Testis (tissue), 2 donors: ENCODE measurements at regions not wholly inside any gene's neighbourhood (a gene's known extent, or its start where the extent isn't known, plus 50 kb on each side); places are given as distances from the start of the nearest gene placed in this dataset.

ENCODE experiments used
- CTCF ChIP-seq, 3 experiments: fragments of 450-650 bp in 2 of 3; fragments of 200-600 bp in 1 of 3; sonication (generic) in 1 of 3; IDR thresholded peaks; one replicate each; pipeline ENCODE4 v1.5.1; 2016 to 2019; ENCODE audit warnings: antibody characterized with exemption in 3 of 3, mild to moderate bottlenecking in 2 of 3, moderate library complexity in 1 of 3
- POLR2A ChIP-seq: fragments of 450-650 bp; IDR thresholded peaks from one replicate; pipeline ENCODE4 v1.6.1; 2017; ENCODE audit warnings: antibody characterized with exemption, mild to moderate bottlenecking, moderate library complexity

DNA sequence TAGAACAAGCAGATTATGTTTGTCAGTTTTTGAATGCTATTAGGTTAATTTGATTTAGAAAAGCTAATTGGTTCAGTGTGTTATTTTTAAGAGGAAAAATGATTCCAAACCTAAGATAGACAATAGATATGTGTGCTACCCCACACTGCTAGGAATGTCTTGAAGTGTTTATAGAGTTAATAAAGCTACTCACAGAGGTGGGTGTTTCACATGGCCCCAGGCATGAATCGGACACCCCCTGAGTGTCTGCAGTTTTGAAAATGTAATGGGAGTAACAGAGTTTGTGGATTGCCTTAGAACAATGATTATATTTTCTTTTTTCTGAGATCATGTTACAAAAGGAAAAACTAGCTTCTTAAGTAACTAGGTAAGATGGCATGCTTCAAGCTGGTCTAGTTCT, 348.3 kb downstream of the ADCYAP1 start:
- TF ChIP-seq CTCF (IDR thresholded peaks at IDR 0.05) (no peak), POLR2A (no peak)
